MM.1S (cell line): ENCODE measurements at regions not wholly inside any gene's neighbourhood (a gene's known extent, or its start where the extent isn't known, plus 50 kb on each side); places are given as distances from the start of the nearest gene placed in this dataset.

Experiments used
- DNase-seq: peaks from one replicate; pipeline ENCODE4 v3.0.0-alpha.2; 2015
- H2AFZ ChIP-seq: fragments of 300-600 bp; sonication (generic); 2 replicates; pipeline ENCODE4 v1.6.0; 2016; ENCODE audit warnings: antibody characterized with exemption, low read length
- H3F3A ChIP-seq: fragments of 300-600 bp; sonication (generic); 2 replicates; pipeline ENCODE4 v1.6.1; 2016; ENCODE audit warnings: mild to moderate bottlenecking, antibody characterized with exemption, low read length, moderate library complexity, mixed read lengths; ENCODE audit not compliant: insufficient read depth
- H3K27ac ChIP-seq: fragments of 300-600 bp; sonication (generic); 2 replicates; pipeline ENCODE4 v1.5.1; 2016; ENCODE audit warnings: mild to moderate bottlenecking, low read length
- H3K27me3 ChIP-seq: fragments of 300-600 bp; sonication (generic); replicated peaks from 2 replicates; pipeline ENCODE4 v1.6.0; 2016; ENCODE audit warnings: low read length; ENCODE audit not compliant: insufficient read depth
- H3K36me3 ChIP-seq: fragments of 300-600 bp; sonication (generic); replicated peaks from 2 replicates; pipeline ENCODE4 v1.6.1; 2016; ENCODE audit warnings: mild to moderate bottlenecking, low read length, mixed read lengths; ENCODE audit not compliant: insufficient read depth
- H3K4me1 ChIP-seq: fragments of 300-600 bp; sonication (generic); 2 replicates; pipeline ENCODE4 v1.6.1; 2016; ENCODE audit warnings: low read length, mixed read lengths
- H3K4me2 ChIP-seq: fragments of 300-600 bp; sonication (generic); 2 replicates; pipeline ENCODE4 v1.6.0; 2016; ENCODE audit warnings: low read depth, low read length
- H3K4me3 ChIP-seq: fragments of 300-600 bp; sonication (generic); 2 replicates; pipeline ENCODE4 v1.5.1; 2016; ENCODE audit warnings: low read length, mixed read lengths
- H3K79me2 ChIP-seq: fragments of 300-600 bp; sonication (generic); 2 replicates; pipeline ENCODE4 v1.6.1; 2016; ENCODE audit warnings: mixed run types, low read length, mixed read lengths
- H3K9ac ChIP-seq: fragments of 300-600 bp; sonication (generic); 2 replicates; pipeline ENCODE4 v1.6.1; 2016; ENCODE audit warnings: low read length, mixed read lengths
- H3K9me2 ChIP-seq: fragments of 300-600 bp; sonication (generic); replicated peaks from 2 replicates; pipeline ENCODE4 v1.6.1; 2016; ENCODE audit warnings: mild to moderate bottlenecking, low read length, mixed read lengths; ENCODE audit not compliant: insufficient read depth
- H3K9me3 ChIP-seq: fragments of 300-600 bp; sonication (generic); replicated peaks from 2 replicates; pipeline ENCODE4 v1.6.1; 2016; ENCODE audit warnings: mild to moderate bottlenecking, low read length, mixed read lengths; ENCODE audit not compliant: insufficient read depth
- H4K20me1 ChIP-seq: fragments of 300-600 bp; sonication (generic); 2 replicates; pipeline ENCODE4 v1.6.1; 2016; ENCODE audit warnings: mild to moderate bottlenecking, low read length, moderate library complexity, mixed read lengths; ENCODE audit not compliant: insufficient read depth
- EZH2 ChIP-seq: fragments of 300-600 bp; sonication (generic); optimal IDR thresholded peaks from 2 replicates; pipeline ENCODE3; 2017; ENCODE audit warnings: low read depth, mild to moderate bottlenecking, antibody characterized with exemption, low read length, mixed read lengths
- EZH2phosphoT487 ChIP-seq: fragments of 300-600 bp; sonication (generic); IDR thresholded peaks from 2 replicates; pipeline ENCODE4 v1.6.1; 2018; ENCODE audit warnings: antibody characterized with exemption, low read length
- TF ChIP-seq, protein P1 (sequence below): fragments of 300-600 bp; sonication (generic); IDR thresholded peaks from 2 replicates; pipeline ENCODE4 v1.5.1; 2016; ENCODE audit warnings: antibody characterized with exemption, low read length, mixed read lengths

DNA sequence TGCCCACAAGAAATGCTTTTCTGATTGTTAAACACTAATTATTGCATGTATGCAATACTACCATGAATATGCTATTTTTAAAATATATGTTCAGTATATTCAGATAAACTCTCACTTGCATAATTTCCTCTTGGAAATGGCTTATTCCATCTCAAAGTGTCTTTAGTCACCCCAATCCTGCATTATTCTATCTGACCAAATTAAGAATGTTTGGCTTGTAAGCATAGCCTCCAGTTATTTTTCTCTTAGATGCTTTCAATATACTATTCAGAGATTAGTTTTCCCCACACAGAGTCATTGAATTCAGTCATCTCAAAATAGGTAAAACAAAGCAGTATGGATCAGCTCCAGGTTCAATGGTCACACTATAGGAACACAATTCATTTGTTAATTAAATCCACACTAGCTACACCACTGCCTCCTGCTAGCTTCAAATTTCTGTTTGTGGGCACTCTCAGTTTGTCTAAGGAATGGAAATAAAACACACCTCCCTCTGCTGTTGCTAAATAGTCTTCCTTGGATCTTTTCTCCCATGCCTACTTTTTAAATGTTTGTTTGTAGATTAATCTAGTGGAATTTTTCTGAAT lies 134.6 kb upstream of the TBCA start:
- H3K9me2 ChIP-seq = no peaks in the 10 kb centered on the region
- no peak overlapping the region for H3K4me3 ChIP-seq
- H3K9me3 ChIP-seq = no peaks in the 10 kb centered on the region
- H3K27ac ChIP-seq = no peak overlapping the region
- TF ChIP-seq EZH2 (no peak), EZH2phosphoT487 (no peak)
- TF ChIP-seq, protein P1, sequence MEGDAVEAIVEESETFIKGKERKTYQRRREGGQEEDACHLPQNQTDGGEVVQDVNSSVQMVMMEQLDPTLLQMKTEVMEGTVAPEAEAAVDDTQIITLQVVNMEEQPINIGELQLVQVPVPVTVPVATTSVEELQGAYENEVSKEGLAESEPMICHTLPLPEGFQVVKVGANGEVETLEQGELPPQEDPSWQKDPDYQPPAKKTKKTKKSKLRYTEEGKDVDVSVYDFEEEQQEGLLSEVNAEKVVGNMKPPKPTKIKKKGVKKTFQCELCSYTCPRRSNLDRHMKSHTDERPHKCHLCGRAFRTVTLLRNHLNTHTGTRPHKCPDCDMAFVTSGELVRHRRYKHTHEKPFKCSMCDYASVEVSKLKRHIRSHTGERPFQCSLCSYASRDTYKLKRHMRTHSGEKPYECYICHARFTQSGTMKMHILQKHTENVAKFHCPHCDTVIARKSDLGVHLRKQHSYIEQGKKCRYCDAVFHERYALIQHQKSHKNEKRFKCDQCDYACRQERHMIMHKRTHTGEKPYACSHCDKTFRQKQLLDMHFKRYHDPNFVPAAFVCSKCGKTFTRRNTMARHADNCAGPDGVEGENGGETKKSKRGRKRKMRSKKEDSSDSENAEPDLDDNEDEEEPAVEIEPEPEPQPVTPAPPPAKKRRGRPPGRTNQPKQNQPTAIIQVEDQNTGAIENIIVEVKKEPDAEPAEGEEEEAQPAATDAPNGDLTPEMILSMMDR = no peak
- H3F3A ChIP-seq = no peaks in the 10 kb centered on the region
- H3K4me2 ChIP-seq = no peak overlapping the region
- no peaks in the 10 kb centered on the region for H4K20me1 ChIP-seq
- H3K79me2 ChIP-seq = no peaks in the 10 kb centered on the region
- no peak overlapping the region for H3K9ac ChIP-seq
- H2AFZ ChIP-seq = no peak overlapping the region
- H3K36me3 ChIP-seq = no peaks in the 10 kb centered on the region
- no peaks in the 10 kb centered on the region for H3K27me3 ChIP-seq
- no peak for DNase-seq
- no peaks in the 10 kb centered on the region for H3K4me1 ChIP-seq

DNA sequence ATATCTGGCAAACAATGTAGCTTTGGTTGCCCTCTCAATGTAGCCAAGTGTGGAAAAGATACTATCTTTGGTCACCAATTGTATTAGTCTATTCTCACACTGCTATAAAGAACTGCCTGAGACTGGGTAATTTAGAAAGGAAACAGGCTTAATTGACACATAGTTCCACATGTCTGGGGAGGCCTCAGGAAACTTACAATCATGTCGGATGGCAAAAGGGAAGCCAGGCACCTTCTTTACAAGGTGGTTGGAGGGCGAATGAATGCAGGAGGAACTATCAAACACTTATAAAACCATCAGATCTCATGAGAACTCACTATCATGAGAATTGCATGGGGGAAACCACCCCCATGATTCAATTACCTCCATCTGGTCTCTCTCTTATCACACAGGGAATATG lies 133.1 kb upstream of the TBCA start:
- Histone ChIP-seq H3K27ac (no peak overlapping the region), H3K4me2 (no peak overlapping the region), H3K9me3 (no peaks in the 10 kb centered on the region), H4K20me1 (no peaks in the 10 kb centered on the region), H3K4me1 (no peaks in the 10 kb centered on the region), H3K9ac (no peak overlapping the region), H3K4me3 (no peak overlapping the region), H3K9me2 (no peaks in the 10 kb centered on the region), H2AFZ (no peak overlapping the region), H3F3A (no peaks in the 10 kb centered on the region), H3K79me2 (no peaks in the 10 kb centered on the region), H3K27me3 (no peaks in the 10 kb centered on the region), H3K36me3 (no peaks in the 10 kb centered on the region)
- no peak for DNase-seq
- TF ChIP-seq EZH2phosphoT487 = no peak
- TF ChIP-seq, protein P1 = no peak
- no peak for TF ChIP-seq EZH2

DNA sequence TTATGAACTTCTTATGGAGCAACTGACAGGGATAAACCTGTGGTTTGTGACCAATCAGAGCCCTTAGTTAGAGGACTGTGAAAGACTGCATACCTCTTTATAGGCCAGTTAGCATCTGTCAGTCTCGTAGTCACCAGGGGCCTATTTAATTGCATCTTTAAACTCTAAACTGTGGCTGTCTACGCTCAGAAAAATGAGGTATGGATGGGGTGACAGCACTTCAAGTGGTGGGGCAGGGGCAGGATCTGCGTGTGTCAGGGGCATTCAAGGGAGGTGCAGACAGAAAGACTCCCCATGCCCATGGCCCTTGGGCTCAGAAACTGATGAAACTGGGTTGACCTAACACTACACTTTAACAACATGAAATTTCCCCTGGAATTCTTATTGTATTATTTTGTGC lies 132.6 kb upstream of the TBCA start:
- H2AFZ ChIP-seq = no peak overlapping the region
- DNase-seq = no peak

More for the DNA sequence above, 132.6 kb upstream of the TBCA start:
- no peaks in the 10 kb centered on the region for H4K20me1 ChIP-seq
- H3K27me3 ChIP-seq = no peaks in the 10 kb centered on the region
- H3K4me2 ChIP-seq = no peak overlapping the region
- no peaks in the 10 kb centered on the region for H3K9me2 ChIP-seq
- no peaks in the 10 kb centered on the region for H3K4me1 ChIP-seq
- H3K4me3 ChIP-seq = no peak overlapping the region
- no peak for TF ChIP-seq EZH2
- no peak for TF ChIP-seq EZH2phosphoT487
- TF ChIP-seq, protein P1 = no peak
- no peak overlapping the region for H3K27ac ChIP-seq
- H3F3A ChIP-seq = no peaks in the 10 kb centered on the region
- H3K9ac ChIP-seq = no peak overlapping the region
- no peaks in the 10 kb centered on the region for H3K9me3 ChIP-seq
- H3K36me3 ChIP-seq = no peaks in the 10 kb centered on the region
- no peaks in the 10 kb centered on the region for H3K79me2 ChIP-seq
